GM23248 (cell line): ENCODE measurements at regions not wholly inside any gene's neighbourhood (a gene's known extent, or its start where the extent isn't known, plus 50 kb on each side); places are given as distances from the start of the nearest gene placed in this dataset.

Source experiments
- EZH2 ChIP-seq: fragments of 200-600 bp; sonication (generic); IDR thresholded peaks from 2 replicates; pipeline ENCODE4 v1.6.1; 2018; ENCODE audit warnings: antibody characterized with exemption, mild to moderate bottlenecking; ENCODE audit not compliant: insufficient read depth, poor library complexity, severe bottlenecking
- EZH2phosphoT487 ChIP-seq: fragments of 200-600 bp; sonication (generic); IDR thresholded peaks from 2 replicates; pipeline ENCODE4 v1.6.1; 2018; ENCODE audit warnings: antibody characterized with exemption, moderate library complexity, mild to moderate bottlenecking, low read depth; ENCODE audit not compliant: insufficient read depth

- TF ChIP-seq EZH2 (no peak), EZH2phosphoT487 (no peak)
Measured at GRCh38 chr17:72462407-72462806, 341.6 kb downstream of the SOX9 start.
